DMS114 treated with DMSO at 0.1 percent for 48 hours (cell line): ENCODE measurements at regions not wholly inside any gene's neighbourhood (a gene's known extent, or its start where the extent isn't known, plus 50 kb on each side); places are given as distances from the start of the nearest gene placed in this dataset.
"Not testable (repeated sequence)": the region's sequence is repeated elsewhere in the genome, so short reads cannot be mapped to it uniquely, and the experiment has no call there.

Experiments
- DNase-seq: peaks from one replicate; lab custom pipeline; 2025; ENCODE audit not compliant: unreplicated experiment; lab: John Stamatoyannopoulos, UW

- no peak for DNase-seq
Measured at GRCh38 chr14:29982171-29982570, 54.5 kb upstream of the PRKD1 start.

- DNase-seq = no peak
Measured at GRCh38 chr14:29982993-29983392, 55.3 kb upstream of the PRKD1 start.

GRCh38 chr14:29990344-29990857 is 62.8 kb upstream of the PRKD1 start:
- not testable (repeated sequence) for DNase-seq

GRCh38 chr14:29990993-29991392 is 63.3 kb upstream of the PRKD1 start:
- DNase-seq = no peak

- no peak for DNase-seq
Measured at GRCh38 chr14:29993143-29993542, 65.5 kb upstream of the PRKD1 start.

GRCh38 chr14:29999013-29999539 is 71.4 kb upstream of the PRKD1 start:
- DNase-seq = no peak

GRCh38 chr14:30002859-30003258 is 75.2 kb upstream of the PRKD1 start:
- no peak for DNase-seq

- DNase-seq = peak; percentile 53
Measured at GRCh38 chr14:30005114-30005808, 77.6 kb upstream of the PRKD1 start.

- no peak for DNase-seq
Measured at GRCh38 chr14:30006695-30007094, 79.0 kb upstream of the PRKD1 start.

- no peak for DNase-seq
Measured at GRCh38 chr14:30015489-30015888, 87.8 kb upstream of the PRKD1 start.

GRCh38 chr14:30016002-30016401 is 88.4 kb upstream of the PRKD1 start:
- no peak for DNase-seq

- no peak for DNase-seq
Measured at GRCh38 chr14:30017370-30017993, 89.8 kb upstream of the PRKD1 start.

- no peak for DNase-seq
Measured at GRCh38 chr14:30020271-30020670, 92.6 kb upstream of the PRKD1 start.

GRCh38 chr14:30020687-30021086 is 93.0 kb upstream of the PRKD1 start:
- no peak for DNase-seq

- not testable (repeated sequence) for DNase-seq
Measured at GRCh38 chr14:30023350-30023749, 95.7 kb upstream of the PRKD1 start.

- no peak for DNase-seq
Measured at GRCh38 chr14:30034152-30034551, 106.5 kb upstream of the PRKD1 start.

GRCh38 chr14:30035361-30035760 is 107.7 kb upstream of the PRKD1 start:
- no peak for DNase-seq

- DNase-seq = no peak
Measured at GRCh38 chr14:30045720-30046119, 118.1 kb upstream of the PRKD1 start.

GRCh38 chr14:30053103-30053502 is 125.5 kb upstream of the PRKD1 start:
- no peak for DNase-seq

- no peak for DNase-seq
Measured at GRCh38 chr14:30054201-30054600, 126.6 kb upstream of the PRKD1 start.

- DNase-seq = no peak
Measured at GRCh38 chr14:30058401-30058800, 130.8 kb upstream of the PRKD1 start.

- DNase-seq = no peak
Measured at GRCh38 chr14:30063746-30064145, 136.1 kb upstream of the PRKD1 start.
